Stimulated activated CD8-positive, alpha-beta memory T cell treated with anti-CD3 and anti-CD28 coated beads, Interleukin-4, amount 100 ng/mL, for 4 hours (primary cell): ENCODE measurements at regions not wholly inside any gene's neighbourhood (a gene's known extent, or its start where the extent isn't known, plus 50 kb on each side); places are given as distances from the start of the nearest gene placed in this dataset.

Experiments
- DNase-seq, 2 donors: peaks; one replicate each; pipeline ENCODE4 v3.0.0-alpha.2; 2020; ENCODE audit warnings: low read depth in 2 of 2, low spot score in 1 of 2

- DNase-seq: no peak
Observed at GRCh38 chr2:16002144-16002543, 61.8 kb downstream of the MYCN start.

- no peak for DNase-seq
Observed at GRCh38 chr2:16000642-16001041, 60.3 kb downstream of the MYCN start.

GRCh38 chr2:15999596-16000469 lies 59.5 kb downstream of the MYCN start:
- DNase-seq: no peak

- DNase-seq: no peak
Observed at GRCh38 chr2:15997728-15998280, 57.5 kb downstream of the MYCN start.

GRCh38 chr2:15996536-15997423 lies 56.4 kb downstream of the MYCN start:
- DNase-seq: no peak
